NCI-H2171 treated with DMSO at 0.1 percent for 48 hours (cell line): ENCODE measurements at regions not wholly inside any gene's neighbourhood (a gene's known extent, or its start where the extent isn't known, plus 50 kb on each side); places are given as distances from the start of the nearest gene placed in this dataset.

Source experiments
- DNase-seq: peaks from one replicate; lab custom pipeline; 2025; lab: John Stamatoyannopoulos, UW

- no peak for DNase-seq
Observed at GRCh38 chr1:99538618-99538956, 107.3 kb upstream of the PALMD start.

- no peak for DNase-seq
Observed at GRCh38 chr1:99539131-99539530, 106.8 kb upstream of the PALMD start.

DNA sequence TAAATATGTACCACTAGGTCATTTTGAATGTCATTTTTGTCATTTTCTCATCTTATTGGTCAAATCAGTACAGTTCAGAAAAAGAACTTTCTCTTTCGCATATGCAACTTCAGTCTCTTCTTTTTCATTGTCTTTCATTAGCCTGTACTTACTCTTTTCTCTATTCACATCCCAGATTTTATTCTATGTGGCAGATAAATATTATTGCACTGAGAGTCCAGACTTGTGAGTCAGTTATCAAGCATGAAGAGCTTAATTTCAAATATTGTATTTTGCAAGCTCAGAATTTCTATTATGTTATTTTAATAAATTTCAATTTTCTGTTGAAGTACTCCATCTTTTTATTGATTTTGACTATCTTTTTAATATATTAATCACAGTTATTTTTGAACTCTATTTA lies 105.2 kb upstream of the PALMD start:
- DNase-seq = no peak

DNA sequence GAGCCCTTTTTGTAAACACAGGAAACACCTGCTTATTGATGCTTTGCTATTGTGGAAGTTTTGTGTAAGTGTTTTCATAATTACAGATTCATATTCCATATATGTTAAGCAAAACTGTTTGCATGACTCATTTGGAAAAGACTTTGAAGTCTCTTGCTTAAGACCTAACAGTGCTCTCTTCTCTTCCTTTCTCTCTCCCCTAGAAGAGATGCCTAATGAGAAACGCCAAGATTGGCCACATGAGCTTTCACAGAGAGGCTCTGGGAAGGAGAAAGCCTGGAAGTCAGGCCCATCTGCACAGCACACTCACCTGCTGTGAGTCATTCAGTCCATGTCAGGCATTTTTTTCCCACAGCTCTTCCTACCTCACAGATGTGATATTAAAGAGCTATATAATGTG lies 101.6 kb upstream of the PALMD start:
- peak; percentile 77 for DNase-seq

GRCh38 chr1:99546432-99547416 lies 99.2 kb upstream of the PALMD start:
- peak; percentile 22 for DNase-seq

DNA sequence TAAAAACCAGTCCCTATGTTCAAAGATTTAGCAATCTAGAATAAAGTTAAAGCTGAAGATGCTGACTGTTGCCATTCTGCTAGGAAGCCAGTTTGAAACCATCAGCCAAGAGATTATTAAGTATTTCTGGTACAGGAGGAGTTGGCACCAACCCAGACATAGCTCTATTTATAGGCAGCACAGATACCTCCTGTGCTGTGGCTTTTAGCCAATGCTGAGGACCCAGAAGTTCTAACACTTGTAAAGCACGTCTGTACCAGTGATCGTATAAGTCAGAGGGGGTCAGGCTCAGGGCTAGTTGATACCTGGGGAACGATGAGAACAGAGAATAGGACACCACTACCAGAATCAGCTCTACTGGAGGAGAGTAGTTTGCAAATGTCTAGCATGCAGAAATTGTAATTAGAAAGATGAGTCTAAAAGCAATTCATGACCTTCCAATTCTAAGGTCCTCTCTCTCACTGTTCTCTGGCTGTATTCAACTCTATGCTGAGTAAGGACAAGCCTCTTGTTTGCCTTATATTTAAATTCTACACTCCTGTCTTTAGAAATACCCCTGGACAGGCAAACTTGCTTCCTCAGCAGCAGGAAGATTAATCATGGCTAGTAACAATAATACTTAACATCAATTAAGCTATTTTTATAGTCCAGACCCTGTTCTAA lies 96.8 kb upstream of the PALMD start:
- peak; percentile 87 for DNase-seq

GRCh38 chr1:99550198-99550597 lies 95.7 kb upstream of the PALMD start:
- DNase-seq = peak; percentile 54

DNA sequence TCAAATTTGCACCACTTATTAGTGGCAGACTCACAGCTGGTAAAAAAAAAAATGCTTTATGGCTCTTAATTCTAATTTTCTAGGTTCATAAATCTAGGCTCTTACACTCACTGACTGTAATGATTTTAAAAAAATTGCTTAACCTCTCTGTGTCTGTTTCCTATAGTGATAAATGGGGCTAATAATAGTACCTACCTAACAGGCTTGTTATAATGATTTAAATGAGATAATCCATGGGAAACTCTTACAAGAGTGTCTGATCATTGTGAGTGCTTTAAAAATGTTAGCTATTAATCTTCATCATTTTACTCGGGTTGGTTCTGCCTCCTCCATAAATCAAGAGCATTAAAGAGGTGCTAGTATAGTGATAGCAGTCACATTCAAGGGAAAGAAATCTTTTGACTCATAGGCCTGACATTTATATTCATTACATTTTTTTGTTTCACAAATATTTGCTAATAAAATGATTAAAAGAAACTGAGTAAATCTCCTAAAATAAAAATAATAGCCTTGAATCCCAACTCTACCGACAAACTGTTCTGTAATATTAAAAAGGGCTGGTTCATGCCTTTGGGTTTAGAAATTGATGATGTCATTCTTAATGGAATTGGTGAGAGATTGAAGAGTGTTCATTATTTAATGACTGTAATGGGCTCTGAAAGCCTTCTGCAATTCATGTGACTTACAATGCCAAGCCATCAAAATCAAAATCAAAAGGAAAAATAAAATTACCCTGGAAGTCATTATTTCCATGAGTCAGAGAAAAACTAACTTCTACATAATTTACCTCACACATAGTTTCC lies 93.9 kb upstream of the PALMD start:
- DNase-seq = no peak

GRCh38 chr1:99553301-99553700 lies 92.6 kb upstream of the PALMD start:
- DNase-seq = no peak

DNA sequence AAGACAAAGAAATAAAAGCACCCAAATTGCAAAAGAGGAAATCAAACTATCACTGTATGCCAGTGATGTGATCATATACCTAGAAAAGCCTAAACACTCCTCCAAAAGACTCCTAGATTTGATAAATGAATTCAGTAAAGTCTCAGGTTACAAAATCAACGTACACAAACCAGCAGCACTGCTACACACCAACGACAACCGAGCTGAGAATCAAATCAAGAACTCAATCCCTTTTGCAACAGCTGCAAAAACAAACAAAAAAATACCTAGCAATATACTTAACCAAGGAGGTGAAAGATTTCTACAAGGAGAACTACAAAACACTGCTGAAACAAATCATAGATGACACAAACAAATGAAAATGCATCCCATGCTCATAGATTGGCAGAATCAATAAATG lies 92.1 kb upstream of the PALMD start:
- DNase-seq = peak; percentile 67

DNA sequence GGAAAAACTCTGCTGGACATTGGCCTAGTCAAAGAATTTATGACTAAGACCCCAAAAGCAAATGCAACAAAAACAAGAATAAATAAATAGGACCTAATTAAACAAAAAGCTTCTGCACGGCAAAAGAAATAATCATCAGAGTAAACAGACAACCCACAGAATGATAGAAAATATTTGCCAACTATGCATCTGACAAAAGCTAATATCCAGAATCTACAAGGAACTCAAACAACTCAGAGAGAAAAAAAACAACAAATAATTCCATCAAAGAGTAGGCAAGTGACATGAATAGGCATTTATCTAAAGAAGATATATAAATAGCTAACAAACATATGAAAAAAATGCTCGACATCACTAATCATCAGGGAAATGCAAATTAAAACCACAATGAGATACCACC lies 91.2 kb upstream of the PALMD start:
- DNase-seq = no peak

DNA sequence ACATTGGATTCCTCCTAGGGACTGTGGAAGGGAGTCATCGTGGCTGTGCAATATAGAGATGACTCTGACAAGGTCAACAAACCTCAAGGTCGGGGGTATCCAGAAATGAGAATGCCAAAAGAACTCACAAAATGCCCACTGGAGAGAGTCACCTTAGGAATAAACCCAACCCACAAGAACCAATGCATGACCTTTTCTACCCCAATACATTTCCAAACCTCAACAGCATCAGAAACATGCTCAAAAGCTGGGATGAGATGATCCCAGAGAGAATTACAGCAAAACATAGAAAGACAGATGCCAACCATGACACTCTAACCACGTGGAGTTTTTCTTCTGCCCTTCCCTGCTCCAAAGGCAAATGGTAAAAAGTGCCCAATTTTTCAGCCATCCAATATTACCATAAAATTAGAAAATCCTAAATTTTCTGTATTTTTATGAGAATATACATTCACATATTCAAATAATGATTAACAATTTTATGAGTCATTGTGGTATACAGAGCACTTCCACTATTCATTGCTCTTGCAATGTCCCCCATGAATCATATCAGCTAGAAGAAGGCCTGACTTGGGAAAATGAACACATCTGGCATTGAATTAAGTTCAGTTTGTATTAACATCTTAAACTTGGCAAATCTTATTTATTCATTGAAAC lies 88.2 kb upstream of the PALMD start:
- DNase-seq = no peak

- DNase-seq = no peak
Observed at GRCh38 chr1:99559166-99559565, 86.7 kb upstream of the PALMD start.

DNA sequence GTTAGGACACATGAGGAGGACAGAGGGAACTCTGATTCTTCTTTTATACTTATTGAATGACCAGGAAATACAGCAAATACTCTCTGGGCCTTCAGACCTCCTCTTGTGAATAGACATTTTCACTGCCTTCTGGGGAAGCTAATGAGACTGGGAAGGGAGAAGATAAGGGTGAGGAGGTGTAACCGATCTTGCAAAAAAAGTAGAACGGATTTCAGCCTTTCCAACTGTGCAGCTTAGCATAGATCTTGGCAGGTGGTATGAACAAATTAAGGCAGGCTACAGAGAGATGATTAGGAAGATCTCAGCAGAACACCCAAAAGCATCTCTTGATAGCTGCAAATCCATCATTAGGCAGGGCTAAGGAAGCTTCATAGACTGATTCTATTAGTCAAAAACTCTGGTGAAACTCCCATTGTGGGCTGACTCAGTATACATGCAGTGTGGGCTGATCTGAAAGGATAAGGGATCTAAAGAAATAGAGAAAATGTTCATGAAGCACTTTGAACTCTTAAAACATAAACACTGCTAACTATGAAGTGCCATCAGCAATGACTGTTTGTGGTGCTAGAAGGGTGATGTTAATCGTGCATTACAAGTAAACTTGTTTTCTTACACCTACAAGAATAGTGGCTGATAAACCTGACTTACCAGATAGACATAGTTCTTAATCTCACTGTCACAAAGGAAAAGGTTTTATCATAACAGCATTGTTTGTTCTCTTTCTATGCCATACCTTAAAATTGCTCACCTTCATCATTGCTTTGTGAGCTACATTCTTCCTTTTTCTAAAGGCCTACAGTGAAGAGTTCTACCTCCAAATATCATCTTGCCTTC lies 85.5 kb upstream of the PALMD start:
- no peak for DNase-seq

GRCh38 chr1:99561952-99562351 lies 84.0 kb upstream of the PALMD start:
- no peak for DNase-seq

GRCh38 chr1:99565606-99566289 lies 80.2 kb upstream of the PALMD start:
- no peak for DNase-seq

DNA sequence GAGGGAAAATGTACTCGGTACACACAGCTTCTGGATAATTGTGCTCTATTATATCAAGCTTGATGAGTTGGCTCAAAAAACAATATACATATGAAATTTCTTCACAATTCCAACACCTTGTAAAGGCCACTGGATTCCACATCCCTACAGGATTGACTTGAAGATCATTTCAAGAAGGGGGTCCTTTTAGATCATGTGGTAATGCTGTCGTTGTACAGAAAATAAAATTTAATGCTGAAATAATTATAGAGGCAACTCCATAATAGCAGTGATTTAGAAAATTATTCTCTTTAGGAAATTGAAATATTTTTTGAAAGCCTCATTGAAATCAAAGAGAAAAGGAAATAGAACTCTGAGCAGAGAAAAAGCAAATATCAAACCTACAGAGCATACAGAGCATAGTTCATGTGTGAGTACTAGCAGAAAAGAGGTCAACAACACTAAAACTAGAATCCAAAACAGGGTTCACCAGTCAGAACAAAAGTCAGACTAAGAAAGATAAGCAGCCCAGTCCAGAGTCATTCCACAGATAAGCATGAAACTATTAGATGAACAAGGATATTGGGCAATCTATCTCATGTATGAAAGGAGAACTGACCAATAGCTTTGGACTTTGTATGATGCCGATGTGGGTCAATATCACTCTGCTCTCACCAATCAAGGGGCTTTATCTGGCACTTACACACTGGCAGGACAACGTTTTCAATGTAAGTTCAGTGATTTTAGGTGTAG lies 79.5 kb upstream of the PALMD start:
- DNase-seq = no peak

- peak; percentile 32 for DNase-seq
Observed at GRCh38 chr1:99570486-99571089, 75.3 kb upstream of the PALMD start.

DNA sequence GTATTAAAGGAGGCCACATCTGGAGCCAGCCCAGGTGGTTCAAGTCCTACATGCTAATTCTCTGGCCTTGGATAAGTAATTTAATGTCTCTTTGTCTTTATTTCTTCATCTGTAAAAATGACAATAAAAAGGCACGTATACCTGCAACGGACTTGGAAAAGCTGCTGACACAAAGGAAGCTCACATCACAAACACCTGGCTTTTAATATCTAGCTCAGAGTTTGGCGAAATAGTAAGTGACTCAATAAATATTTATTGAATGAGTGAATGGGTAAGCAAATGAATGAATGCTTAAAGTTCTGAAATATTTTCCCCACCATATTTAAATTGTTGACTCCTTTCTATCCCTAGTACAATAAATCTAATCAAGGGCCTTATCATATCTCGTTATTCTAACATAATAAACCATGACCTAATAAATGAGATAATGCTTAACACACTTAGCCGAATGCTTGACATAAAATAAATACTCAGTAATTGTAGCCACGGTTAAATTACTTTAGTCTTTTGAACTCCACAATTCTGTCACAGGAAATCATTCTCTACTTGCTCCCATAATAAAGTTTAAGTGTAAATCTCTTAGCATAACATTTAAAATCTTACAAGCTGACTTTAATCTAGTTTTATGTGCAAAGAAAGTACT lies 74.7 kb upstream of the PALMD start:
- no peak for DNase-seq
